Lung (tissue), 11 donors: ENCODE measurements at regions not wholly inside any gene's neighbourhood (a gene's known extent, or its start where the extent isn't known, plus 50 kb on each side); places are given as distances from the start of the nearest gene placed in this dataset.
A peak's percentile ranks its signal among the peaks of the same experiment; 100 is the strongest.

Experiments
- ATAC-seq: fragments of 200-7000 bp; cut with Tn5 transposase; one replicate; pipeline ENCODE4 v1.9.1; 2020; ENCODE audit warnings: moderate number of reproducible peaks; ENCODE audit not compliant: insufficient read depth, low FRiP score
- DNase-seq, 3 donors: peaks; one replicate each; pipeline ENCODE4 v3.0.0-alpha.2; 2013 to 2017
- H3K27ac ChIP-seq, 2 donors: one replicate each; pipeline ENCODE4 v1.5.1; 2013; ENCODE audit warnings: mild to moderate bottlenecking in 2 of 2, moderate library complexity in 2 of 2, control low read depth in 1 of 2, inconsistent platforms in 1 of 2, low read depth in 1 of 2, low read length in 1 of 2
- H3K27me3 ChIP-seq, 3 donors: one replicate each; pipeline ENCODE4 v1.5.1; 2013; ENCODE audit warnings: low read length in 2 of 3; ENCODE audit not compliant: control insufficient read depth in 3 of 3, insufficient read depth in 3 of 3
- H3K36me3 ChIP-seq, 4 donors: one replicate each; pipeline ENCODE4 v1.5.1; 2013; ENCODE audit warnings: low read length in 4 of 4, mild to moderate bottlenecking in 1 of 4, moderate library complexity in 1 of 4; ENCODE audit not compliant: control insufficient read depth in 4 of 4, insufficient read depth in 4 of 4
- H3K4me1 ChIP-seq, 5 donors: one replicate each; pipeline ENCODE4 v1.5.1; 2013; ENCODE audit warnings: low read length in 5 of 5, mild to moderate bottlenecking in 2 of 5, moderate library complexity in 1 of 5; ENCODE audit not compliant: control insufficient read depth in 5 of 5, insufficient read depth in 5 of 5
- H3K4me3 ChIP-seq: one replicate; pipeline ENCODE4 v1.5.1; 2013; ENCODE audit warnings: mild to moderate bottlenecking, control low read depth, moderate library complexity
- H3K9ac ChIP-seq, 2 donors: one replicate each; pipeline ENCODE4 v1.5.1; 2013; ENCODE audit warnings: low read length in 2 of 2, control low read depth in 1 of 2; ENCODE audit not compliant: insufficient read depth in 1 of 2
- H3K9me3 ChIP-seq, 4 donors: one replicate each; pipeline ENCODE4 v1.5.1; 2013; ENCODE audit warnings: low read length in 3 of 4, mild to moderate bottlenecking in 1 of 4, moderate library complexity in 1 of 4; ENCODE audit not compliant: control insufficient read depth in 4 of 4, insufficient read depth in 3 of 4
- WGBS, 2 donors: extraction: QIAGEN DNeasy Blood & Tissue Kit; methylation state at CpG; one replicate each; pipeline ENCODE4 v1.1.7; 2013; 5-methylcytosine and 5-hydroxymethylcytosine counted together
- TF ChIP-seq, protein P1 (sequence below): IDR thresholded peaks from 2 replicates; pipeline ENCODE4 v1.5.1; 2012; ENCODE audit warnings: mild to moderate bottlenecking; ENCODE audit errors: control extremely low read depth, extremely low read depth
- donor health status: control.
- donor health status: control.
- donor health status: Bipolar disorder and iron deficiency.
- donor health status: healthy.
- donor health status: DM: yes; HTN: yes; CAD: no.

DNA sequence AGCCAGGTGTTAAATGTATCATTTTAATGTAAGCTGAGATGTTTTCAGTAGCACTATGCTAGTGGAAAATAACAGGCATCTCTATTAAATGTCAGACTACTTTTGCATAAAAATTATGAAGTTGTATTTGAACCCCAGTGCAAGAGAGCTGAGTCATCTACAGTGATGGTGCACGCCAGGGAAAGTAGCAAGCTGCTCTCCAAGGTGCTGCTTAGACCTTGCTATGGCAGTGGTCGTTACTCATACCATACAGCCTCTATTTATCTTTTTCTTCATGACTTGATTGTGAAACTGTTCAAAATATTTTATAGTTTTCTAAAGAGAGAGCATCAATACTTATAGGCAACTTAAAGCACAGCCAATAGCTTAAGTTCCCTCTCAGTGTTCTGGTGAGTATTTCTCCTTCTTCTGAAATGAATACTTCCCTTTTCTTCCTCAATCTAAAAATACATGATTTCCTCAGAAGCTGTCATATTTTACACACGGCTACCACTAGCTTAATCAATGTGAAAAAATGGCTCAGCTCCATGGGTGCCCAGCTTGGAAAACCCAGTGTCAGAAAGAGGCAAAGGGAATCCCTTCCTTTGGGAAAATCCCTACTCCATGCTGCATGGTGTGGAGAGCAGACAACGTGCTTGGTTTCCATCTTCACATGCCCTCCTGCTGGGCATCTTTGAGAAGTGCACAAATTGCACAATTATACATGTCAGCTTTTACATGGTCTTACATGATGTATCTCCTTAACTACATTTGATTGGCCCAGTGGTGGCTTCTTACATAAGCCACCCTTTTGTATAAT lies 105.6 kb downstream of the ELOVL4 start:
- no peak overlapping the region for H3K4me3 ChIP-seq
- no peaks in the 10 kb centered on the region for H3K4me1 ChIP-seq
- DNase-seq = peak in 1 of 3 donors; percentile 1
- H3K27ac ChIP-seq = no peak overlapping the region
- TF ChIP-seq, protein P1, sequence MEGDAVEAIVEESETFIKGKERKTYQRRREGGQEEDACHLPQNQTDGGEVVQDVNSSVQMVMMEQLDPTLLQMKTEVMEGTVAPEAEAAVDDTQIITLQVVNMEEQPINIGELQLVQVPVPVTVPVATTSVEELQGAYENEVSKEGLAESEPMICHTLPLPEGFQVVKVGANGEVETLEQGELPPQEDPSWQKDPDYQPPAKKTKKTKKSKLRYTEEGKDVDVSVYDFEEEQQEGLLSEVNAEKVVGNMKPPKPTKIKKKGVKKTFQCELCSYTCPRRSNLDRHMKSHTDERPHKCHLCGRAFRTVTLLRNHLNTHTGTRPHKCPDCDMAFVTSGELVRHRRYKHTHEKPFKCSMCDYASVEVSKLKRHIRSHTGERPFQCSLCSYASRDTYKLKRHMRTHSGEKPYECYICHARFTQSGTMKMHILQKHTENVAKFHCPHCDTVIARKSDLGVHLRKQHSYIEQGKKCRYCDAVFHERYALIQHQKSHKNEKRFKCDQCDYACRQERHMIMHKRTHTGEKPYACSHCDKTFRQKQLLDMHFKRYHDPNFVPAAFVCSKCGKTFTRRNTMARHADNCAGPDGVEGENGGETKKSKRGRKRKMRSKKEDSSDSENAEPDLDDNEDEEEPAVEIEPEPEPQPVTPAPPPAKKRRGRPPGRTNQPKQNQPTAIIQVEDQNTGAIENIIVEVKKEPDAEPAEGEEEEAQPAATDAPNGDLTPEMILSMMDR = no peak
- no peaks in the 10 kb centered on the region for H3K36me3 ChIP-seq
- 63 to 68% methylated on average over 4 of the region's 4 CpGs for WGBS, 2 donors
- no peaks in the 10 kb centered on the region for H3K9me3 ChIP-seq
- no peaks in the 10 kb centered on the region for H3K27me3 ChIP-seq
- ATAC-seq = no peak
- no peak overlapping the region for H3K9ac ChIP-seq

DNA sequence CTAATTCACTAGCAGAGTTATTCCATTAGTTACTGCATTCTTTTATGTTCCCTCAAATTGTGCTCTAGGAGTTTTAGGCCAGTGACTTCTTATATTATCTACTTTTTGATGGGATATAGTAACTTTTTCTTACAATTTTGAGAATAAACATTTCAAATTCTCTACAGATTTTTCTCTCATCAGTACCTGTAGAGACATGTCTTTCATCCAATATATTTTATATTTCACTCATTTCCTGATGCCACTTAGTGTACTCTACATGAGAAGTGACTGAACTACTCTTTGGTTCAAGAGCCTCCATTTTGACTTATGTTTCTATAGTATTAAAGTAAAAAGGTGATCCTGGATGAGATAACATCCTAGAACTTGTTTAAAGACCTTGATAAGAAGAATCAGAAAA lies 108.5 kb downstream of the ELOVL4 start:
- no peaks in the 10 kb centered on the region for H3K27me3 ChIP-seq
- TF ChIP-seq, protein P1 = no peak
- ATAC-seq (no peak), DNase-seq (no peak)
- no peak overlapping the region for H3K9ac ChIP-seq
- H3K4me3 ChIP-seq = no peak overlapping the region
- no peak overlapping the region for H3K27ac ChIP-seq
- H3K36me3 ChIP-seq = no peaks in the 10 kb centered on the region
- peaks cover 0 to 2% (median 0%) of the 10 kb centered on the region in 4 donors for H3K9me3 ChIP-seq
- H3K4me1 ChIP-seq = peaks cover 0 to 2% (median 0%) of the 10 kb centered on the region in 5 donors

DNA sequence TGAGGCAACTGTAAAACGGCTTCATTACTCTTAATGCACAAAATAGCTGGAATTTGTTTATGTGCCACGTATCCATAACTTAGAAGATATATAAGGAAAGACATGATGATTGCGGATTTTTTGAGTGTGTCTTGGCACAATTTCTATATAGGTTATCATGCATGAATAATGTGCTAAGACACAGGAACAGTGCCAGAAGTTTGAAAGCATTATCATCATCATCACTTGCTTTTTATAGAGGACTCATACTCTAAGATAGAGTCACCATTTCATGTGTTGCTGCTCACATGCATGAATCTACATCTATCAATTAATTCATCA lies 113.4 kb downstream of the ELOVL4 start:
- 70 to 85% methylated on average over 3 of the region's 3 CpGs for WGBS, 2 donors
- H3K4me3 ChIP-seq = no peak overlapping the region
- no peaks in the 10 kb centered on the region for H3K36me3 ChIP-seq
- H3K9ac ChIP-seq = no peak overlapping the region
- TF ChIP-seq, protein P1 = no peak
- H3K4me1 ChIP-seq = peaks cover 0 to 14% (median 0%) of the 10 kb centered on the region in 5 donors
- no peaks in the 10 kb centered on the region for H3K27me3 ChIP-seq
- ATAC-seq = no peak
- DNase-seq = peak in 2 of 3 donors; percentile 37 to 43
- no peak overlapping the region for H3K27ac ChIP-seq
- peaks cover 0 to 2% (median 0%) of the 10 kb centered on the region in 4 donors for H3K9me3 ChIP-seq
